OCI-M2 (cell line): ENCODE measurements at regions not wholly inside any gene's neighbourhood (a gene's known extent, or its start where the extent isn't known, plus 50 kb on each side); places are given as distances from the start of the nearest gene placed in this dataset.

Experiments used
- DNase-seq: peaks from one replicate; lab custom pipeline; 2025; ENCODE audit not compliant: unreplicated experiment; lab: John Stamatoyannopoulos, UW

DNA sequence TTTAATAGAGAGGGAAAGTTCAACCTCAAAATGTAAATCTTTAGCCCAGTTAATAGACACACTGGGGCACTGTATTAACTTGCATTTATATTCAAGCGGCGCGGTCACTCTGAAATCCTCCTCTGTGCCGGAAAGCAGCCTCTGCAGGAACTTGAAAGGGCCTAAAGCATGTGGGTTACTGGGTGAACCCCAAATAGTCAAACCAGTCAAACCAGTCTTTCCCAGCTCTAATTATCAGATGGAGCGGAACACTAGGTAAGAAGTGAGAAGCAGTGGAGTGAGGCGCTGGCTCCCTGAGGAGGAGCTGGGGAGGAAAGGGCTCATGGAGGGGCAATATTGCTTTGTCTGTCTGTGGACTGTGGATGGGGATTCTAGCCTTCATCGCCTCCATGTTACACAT lies 531.3 kb downstream of the QKI start:
- DNase-seq = no peak

GRCh38 chr6:163944897-163945296 lies 530.4 kb downstream of the QKI start:
- DNase-seq = no peak

DNA sequence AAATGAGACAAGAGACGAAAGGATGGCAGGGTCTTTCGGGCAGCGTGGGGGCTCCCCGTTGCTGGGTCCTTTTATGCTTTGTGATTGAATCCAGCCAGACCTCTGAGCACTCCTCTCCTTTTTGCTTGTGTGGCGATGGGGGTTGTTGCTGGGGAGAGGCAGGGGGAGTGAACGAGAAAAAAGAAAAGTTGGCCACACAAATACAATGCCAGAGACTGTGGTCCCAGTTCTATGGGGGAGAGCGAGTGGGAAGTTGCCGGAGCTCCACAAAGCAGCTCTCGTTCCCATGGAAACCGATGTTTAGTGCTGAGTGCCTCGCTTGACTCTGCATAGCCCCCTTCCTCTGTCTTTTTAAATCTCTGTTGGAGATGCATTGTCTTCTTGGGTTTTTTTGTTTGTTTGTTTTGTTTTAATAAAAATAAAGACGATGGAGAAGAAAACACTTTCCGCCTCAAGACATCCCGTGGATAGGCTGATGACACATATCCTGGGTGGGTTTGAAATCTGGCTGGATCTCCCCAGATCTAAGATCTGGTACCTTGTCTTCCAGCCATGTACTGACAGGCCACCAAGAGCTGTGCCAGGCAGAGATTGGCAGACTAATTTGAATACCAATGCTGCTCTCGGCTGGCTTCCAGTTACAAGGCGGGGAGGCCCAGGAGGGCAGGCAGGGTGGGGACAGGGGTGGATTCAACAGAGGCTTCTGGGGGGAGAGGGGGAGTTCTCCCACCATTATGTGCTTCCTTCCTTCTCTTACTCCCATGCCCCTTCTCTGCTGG lies 529.3 kb downstream of the QKI start:
- no peak for DNase-seq

DNA sequence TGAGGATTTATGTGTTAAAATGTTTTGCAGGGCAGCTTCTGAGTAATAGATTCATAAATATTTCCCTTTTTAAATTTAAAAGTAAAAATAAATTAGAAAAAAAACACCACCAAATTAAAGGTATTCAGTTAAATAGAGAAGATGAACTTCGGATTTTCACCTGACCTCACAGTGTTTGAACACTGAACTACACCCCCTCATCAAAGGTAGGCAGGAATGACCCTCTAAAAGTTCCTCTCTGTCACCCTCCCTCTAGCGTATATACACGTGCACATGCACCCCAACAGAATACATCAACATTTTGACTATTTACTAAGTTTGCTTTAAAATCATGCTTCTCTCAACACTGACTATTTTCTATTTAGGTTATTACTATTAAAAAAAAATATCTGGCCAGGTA lies 528.3 kb downstream of the QKI start:
- DNase-seq = no peak

GRCh38 chr6:163941624-163941976 lies 527.1 kb downstream of the QKI start:
- DNase-seq = no peak

- no peak for DNase-seq
Observed at GRCh38 chr6:163940705-163941623, 526.4 kb downstream of the QKI start.

DNA sequence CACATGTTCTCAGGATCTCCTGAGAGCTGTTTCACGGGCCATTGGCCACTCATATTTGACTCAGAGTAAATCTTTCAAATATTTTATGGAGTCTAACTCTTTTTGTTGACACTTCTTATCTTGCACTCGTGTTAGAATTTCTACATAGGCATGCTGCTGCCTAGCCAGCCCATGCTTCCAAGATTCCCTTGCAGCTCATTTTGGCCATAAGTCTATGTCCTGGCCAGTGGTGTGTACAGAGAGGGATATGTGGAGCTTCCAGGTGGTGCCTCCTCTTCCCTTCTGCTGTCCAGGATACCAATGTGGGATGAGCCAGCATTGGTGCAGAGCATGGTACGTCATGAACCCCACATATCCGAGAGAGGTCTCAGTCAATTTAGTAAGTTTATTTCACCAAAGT lies 522.6 kb downstream of the QKI start:
- no peak for DNase-seq

GRCh38 chr6:163935158-163935762 lies 520.7 kb downstream of the QKI start:
- no peak for DNase-seq

DNA sequence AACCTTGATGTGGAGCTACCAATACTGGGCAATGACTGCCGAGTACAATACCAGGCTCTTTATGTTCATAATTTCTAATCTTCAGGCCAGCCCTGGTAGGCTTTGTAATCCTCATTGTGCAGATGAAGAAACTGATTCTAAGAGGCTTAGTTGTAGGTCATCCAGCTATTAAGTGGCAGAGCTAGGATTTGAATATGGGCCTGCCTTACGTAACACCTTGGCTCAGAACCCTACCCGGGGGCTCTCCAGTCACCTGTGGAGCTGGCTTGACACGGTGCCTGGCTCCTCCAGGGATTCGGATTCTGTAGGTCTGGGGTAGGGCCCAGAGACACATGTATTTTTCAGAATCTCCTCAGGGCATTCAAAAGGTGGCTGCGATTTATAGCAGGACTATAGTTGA lies 515.5 kb downstream of the QKI start:
- DNase-seq = no peak

- no peak for DNase-seq
Observed at GRCh38 chr6:163929538-163929937, 515.0 kb downstream of the QKI start.

DNA sequence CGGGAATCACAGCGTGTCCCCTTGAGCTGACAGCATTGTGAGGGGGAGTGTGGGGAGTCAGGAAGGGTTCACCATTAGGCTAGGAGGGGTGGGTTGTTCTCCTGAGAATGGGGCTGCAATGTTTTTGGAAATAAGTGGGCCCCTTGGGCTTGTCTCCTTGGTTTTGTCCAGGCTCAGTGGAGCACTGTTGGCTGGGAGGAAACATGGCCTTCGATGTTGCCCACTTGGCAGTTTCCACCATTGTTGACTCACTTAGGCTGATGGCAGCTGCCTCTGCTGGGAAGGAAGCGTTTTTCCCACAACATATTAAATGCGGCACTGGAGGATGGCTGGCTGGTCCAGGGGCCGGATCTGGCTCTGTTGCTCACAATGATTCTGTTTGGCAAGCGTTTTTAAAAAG lies 512.1 kb downstream of the QKI start:
- DNase-seq = no peak

DNA sequence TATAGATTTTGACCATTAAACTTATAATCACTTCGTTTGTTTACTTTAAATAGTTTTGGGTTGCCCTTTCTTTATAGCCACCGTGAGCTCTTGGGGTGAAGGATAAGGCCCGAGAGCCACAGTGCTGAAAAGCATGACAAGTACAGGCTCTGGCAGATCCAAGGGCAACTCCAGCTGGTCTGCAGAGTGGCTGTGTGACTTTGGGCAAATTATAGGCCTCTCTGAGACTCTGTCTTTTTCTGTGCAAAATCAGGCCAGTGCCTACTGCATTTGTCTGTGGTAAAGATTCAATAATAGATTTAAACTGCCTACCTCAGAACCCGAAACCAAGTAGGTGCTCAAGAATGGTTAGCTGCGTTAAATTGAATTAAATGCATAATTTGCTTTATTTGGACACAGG lies 511.3 kb downstream of the QKI start:
- DNase-seq = no peak

GRCh38 chr6:163923658-163924411 lies 509.3 kb downstream of the QKI start:
- no peak for DNase-seq

DNA sequence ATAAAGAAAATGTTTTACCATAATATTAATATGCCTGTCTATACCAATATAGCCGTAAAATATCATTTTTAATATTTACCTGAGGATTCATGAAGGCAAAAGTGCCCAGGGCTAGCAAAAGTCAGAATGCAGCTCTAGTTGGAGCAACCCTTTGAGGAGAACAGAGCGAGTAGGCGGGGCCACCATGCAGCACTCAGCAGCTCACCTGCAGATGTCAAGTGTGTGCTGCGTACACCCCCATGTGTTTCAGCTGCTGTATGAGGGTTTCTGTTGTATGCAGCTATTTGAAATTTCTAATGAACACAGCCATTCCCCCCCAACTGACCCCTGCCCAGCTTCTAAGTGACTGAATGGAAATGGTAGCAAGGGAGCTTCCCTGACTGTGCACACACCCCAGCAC lies 508.0 kb downstream of the QKI start:
- DNase-seq = no peak

DNA sequence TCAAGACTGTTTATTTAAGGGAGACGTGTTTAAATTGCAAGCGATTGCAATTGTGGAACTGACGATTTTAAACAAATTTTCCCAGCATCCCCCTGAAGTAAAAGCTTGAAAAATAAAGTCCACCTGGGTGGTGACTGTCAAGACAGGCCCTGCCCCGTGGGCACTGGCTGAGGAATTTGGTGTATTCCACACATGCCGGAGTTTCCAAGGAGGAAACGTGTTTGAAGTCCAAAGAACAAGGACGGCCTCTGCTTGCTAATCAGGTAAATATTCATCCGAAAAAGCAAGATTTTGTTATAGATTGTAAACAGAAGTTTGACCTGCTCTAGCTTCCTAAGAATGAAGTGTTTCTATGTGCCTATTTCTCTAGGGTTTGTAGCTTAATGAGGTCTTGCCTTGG lies 505.1 kb downstream of the QKI start:
- no peak for DNase-seq

- DNase-seq = no peak
Observed at GRCh38 chr6:163916315-163917081, 502.0 kb downstream of the QKI start.

GRCh38 chr6:163915131-163915530 lies 500.6 kb downstream of the QKI start:
- DNase-seq = no peak

- no peak for DNase-seq
Observed at GRCh38 chr6:163913045-163913444, 498.5 kb downstream of the QKI start.

DNA sequence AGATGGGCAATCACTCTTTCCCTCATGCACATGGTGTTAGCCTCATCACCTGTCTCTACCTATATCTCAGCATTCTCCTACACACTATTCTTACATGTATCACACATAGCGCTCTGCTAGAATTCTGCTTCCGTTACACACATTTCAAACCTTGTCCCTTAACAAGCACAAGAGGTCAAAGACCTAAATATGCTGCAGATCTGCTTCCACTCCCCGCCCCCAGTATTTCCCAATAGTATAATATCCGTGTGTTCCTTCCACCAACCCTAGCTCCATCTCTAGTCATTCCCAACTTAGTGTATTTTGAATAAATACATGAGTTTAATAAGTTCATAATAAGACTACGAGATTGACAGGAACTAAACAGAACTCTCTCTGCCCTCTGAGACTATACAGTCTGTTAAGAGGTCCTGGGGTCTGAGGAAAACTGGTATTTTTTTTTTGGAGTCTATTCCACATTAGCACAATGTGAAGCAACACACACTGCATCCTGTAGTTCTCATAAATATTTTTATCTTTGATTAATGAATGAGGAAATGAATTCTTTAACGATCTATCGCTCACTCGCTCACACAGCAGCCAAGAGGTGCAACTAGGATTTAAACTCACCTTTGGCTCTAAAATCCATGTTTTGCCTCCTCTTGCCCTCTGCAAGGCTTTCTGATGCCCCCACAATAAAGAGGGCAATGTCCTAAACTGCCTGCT lies 491.6 kb downstream of the QKI start:
- DNase-seq = no peak

GRCh38 chr6:163904186-163904585 lies 489.7 kb downstream of the QKI start:
- DNase-seq = no peak
